HG03135 (cell line): ENCODE measurements at regions not wholly inside any gene's neighbourhood (a gene's known extent, or its start where the extent isn't known, plus 50 kb on each side); places are given as distances from the start of the nearest gene placed in this dataset.

Experiments used
- ATAC-seq: cut with Tn5 transposase; IDR thresholded peaks from one replicate; pipeline ENCODE4 v1.9.1; 2021; ENCODE audit warnings: mild to moderate bottlenecking, moderate library complexity; ENCODE audit not compliant: unreplicated experiment

- no peak for ATAC-seq
Measured at GRCh38 chr3:180092889-180093288, 56.2 kb upstream of the PEX5L start.

GRCh38 chr3:180093535-180093934, 56.8 kb upstream of the PEX5L start:
- ATAC-seq, result no peak

GRCh38 chr3:180097626-180098025, 60.9 kb upstream of the PEX5L start:
- ATAC-seq, result no peak

GRCh38 chr3:180102134-180102533, 65.4 kb upstream of the PEX5L start:
- no peak for ATAC-seq

GRCh38 chr3:180102604-180103003, 65.9 kb upstream of the PEX5L start:
- ATAC-seq, result no peak

- no peak for ATAC-seq
Measured at GRCh38 chr3:180116203-180116602, 79.5 kb upstream of the PEX5L start.

- ATAC-seq, result no peak
Measured at GRCh38 chr3:180116658-180117057, 79.9 kb upstream of the PEX5L start.

- ATAC-seq, result no peak
Measured at GRCh38 chr3:180117381-180118163, 80.8 kb upstream of the PEX5L start.

- ATAC-seq, result no peak
Measured at GRCh38 chr3:180119567-180119966, 82.8 kb upstream of the PEX5L start.

GRCh38 chr3:180123928-180124327, 87.2 kb upstream of the PEX5L start:
- no peak for ATAC-seq

- no peak for ATAC-seq
Measured at GRCh38 chr3:180131169-180131568, 94.4 kb upstream of the PEX5L start.

GRCh38 chr3:180135101-180135500, 98.4 kb upstream of the PEX5L start:
- ATAC-seq, result no peak

GRCh38 chr3:180138871-180139270, 102.1 kb upstream of the PEX5L start:
- no peak for ATAC-seq

GRCh38 chr3:180142041-180142440, 105.3 kb upstream of the PEX5L start:
- ATAC-seq, result no peak

- ATAC-seq, result no peak
Measured at GRCh38 chr3:180142472-180142871, 105.7 kb upstream of the PEX5L start.

GRCh38 chr3:180161770-180162169, 125.0 kb upstream of the PEX5L start:
- no peak for ATAC-seq

GRCh38 chr3:180175572-180175971, 138.8 kb upstream of the PEX5L start:
- no peak for ATAC-seq

- ATAC-seq, result peak; percentile 63
Measured at GRCh38 chr3:180176059-180176458, 139.3 kb upstream of the PEX5L start.

GRCh38 chr3:180177255-180177654, 140.5 kb upstream of the PEX5L start:
- no peak for ATAC-seq

- ATAC-seq, result no peak
Measured at GRCh38 chr3:180179562-180179961, 142.8 kb upstream of the PEX5L start.

GRCh38 chr3:180180795-180181194, 144.1 kb upstream of the PEX5L start:
- no peak for ATAC-seq

GRCh38 chr3:180181387-180181786, 144.7 kb upstream of the PEX5L start:
- no peak for ATAC-seq

- no peak for ATAC-seq
Measured at GRCh38 chr3:180183346-180183745, 146.6 kb upstream of the PEX5L start.
